MG63 (cell line): ENCODE measurements at regions not wholly inside any gene's neighbourhood (a gene's known extent, or its start where the extent isn't known, plus 50 kb on each side); places are given as distances from the start of the nearest gene placed in this dataset.
"Not testable (repeated sequence)": the region's sequence is repeated elsewhere in the genome, so short reads cannot be mapped to it uniquely, and the experiment has no call there.

Source experiments
- DNase-seq: peaks from one replicate; pipeline ENCODE4 v3.0.0-alpha.2; 2020
- H3K27me3 ChIP-seq: fragments of 250-450 bp; sonication (Bioruptor Pico); 2 replicates; pipeline ENCODE4 v1.5.1; 2020; ENCODE audit warnings: mild to moderate bottlenecking, moderate library complexity
- H3K36me3 ChIP-seq: fragments of 250-450 bp; sonication (Bioruptor Pico); 2 replicates; pipeline ENCODE4 v1.5.1; 2020; ENCODE audit warnings: mild to moderate bottlenecking, moderate library complexity
- H3K4me3 ChIP-seq: fragments of 250-450 bp; sonication (Bioruptor Pico); 2 replicates; pipeline ENCODE4 v1.5.1; 2020; ENCODE audit warnings: mild to moderate bottlenecking, moderate library complexity
- H3K9me3 ChIP-seq: fragments of 250-450 bp; sonication (Bioruptor Pico); 2 replicates; pipeline ENCODE4 v1.5.1; 2020; ENCODE audit warnings: mild to moderate bottlenecking, moderate library complexity

DNA sequence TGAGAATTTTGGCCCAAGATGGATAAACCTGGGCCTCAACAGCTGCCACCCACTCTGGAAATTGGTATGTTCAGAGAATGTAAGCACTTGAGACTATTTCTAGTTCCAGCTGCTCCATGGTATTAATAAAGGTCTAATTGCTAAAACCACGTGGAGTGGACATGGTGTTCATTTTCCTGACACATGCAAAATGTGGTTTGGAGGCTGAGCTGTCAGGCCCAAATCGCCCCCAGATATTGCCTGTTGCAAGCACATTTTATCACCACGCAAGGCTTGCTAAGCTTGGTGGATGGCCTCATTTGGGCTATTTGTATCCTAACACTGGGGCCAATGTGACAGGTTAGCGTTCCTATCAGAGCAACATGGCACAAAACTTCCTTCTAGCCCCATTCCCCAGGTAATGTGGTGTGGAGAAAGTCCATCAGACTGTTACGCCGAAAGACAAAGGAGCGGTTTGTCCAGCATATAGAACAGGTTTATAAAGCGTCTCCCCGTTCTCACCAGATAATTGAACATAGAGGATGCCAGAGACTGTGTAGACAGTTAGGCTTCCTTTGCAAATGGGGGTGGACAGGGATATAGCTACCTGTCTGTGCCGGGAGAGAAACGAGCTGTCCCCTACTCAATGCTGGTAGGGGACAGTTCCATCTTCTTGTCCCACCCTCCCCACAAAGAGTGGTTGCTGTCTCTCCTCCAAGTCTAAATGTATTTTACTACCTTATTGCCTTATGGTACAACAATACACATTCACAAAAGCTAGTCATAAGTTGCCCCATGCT lies 78.0 kb upstream of the ANKRD1 start:
- no peak for DNase-seq
- H3K36me3 ChIP-seq = no peaks in the 10 kb centered on the region
- no peak overlapping the region for H3K4me3 ChIP-seq
- no peaks in the 10 kb centered on the region; the same call in 1 of the 2 replicates for H3K27me3 ChIP-seq
- no peaks in the 10 kb centered on the region for H3K9me3 ChIP-seq

DNA sequence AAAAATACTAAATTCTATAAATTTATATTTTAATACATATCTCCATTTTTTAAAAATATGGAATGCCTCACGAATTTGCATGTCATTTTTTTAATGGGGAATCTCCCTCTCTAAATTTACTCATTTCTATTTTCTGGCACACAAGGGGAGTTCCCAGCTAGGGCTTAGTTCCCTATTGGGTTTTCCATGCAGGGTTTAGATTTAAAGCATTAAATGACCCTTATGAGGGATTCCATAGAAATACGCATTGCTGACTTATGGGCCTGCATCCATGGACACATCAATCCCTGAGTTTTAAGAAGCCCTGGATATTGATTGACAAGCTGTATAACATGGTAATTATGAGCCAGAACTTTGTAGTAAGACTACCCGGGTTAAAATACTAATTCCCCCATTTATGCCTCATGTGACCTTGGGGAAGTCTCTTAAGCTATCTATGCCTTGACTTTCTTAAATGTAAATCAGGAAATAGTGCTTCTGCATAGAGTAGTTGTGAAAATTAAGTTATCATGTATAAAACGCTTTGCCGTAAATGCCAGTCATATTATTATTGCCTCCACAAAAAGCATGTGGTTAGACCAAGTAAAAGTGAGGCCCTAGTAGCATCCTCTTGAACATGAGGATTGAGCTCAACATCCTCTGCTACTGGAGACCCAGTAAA lies 78.8 kb upstream of the ANKRD1 start:
- Histone ChIP-seq H3K36me3 (no peaks in the 10 kb centered on the region), H3K9me3 (no peaks in the 10 kb centered on the region), H3K27me3 (no peaks in the 10 kb centered on the region), H3K4me3 (no peak overlapping the region)
- no peak for DNase-seq

DNA sequence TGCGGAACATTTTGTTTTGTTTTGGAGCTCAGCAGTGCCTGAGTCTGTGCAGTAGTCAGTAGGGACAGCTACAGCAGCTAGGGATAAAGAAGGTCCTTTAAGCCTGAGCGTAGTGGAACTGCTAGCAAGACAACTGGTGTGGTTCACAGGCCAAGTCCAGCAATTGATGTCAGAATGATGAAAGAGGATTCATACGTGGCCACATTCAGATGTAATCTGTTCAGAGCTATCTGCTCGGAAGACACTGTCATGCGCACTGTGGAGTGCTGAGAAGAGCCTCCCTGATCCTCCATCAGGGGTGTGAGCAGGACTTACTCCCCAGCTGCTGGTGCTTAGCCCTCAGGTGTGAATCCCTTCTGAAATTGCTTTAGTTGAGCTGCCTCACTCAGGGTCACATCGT lies 79.6 kb upstream of the ANKRD1 start:
- no peaks in the 10 kb centered on the region for H3K27me3 ChIP-seq
- no peaks in the 10 kb centered on the region for H3K36me3 ChIP-seq
- DNase-seq = no peak
- no peaks in the 10 kb centered on the region for H3K9me3 ChIP-seq
- no peak overlapping the region for H3K4me3 ChIP-seq

- Histone ChIP-seq H3K36me3 (no peaks in the 10 kb centered on the region), H3K4me3 (no peak overlapping the region), H3K9me3 (no peaks in the 10 kb centered on the region), H3K27me3 (no peaks in the 10 kb centered on the region)
- DNase-seq = no peak
These were observed 80.1 kb upstream of the ANKRD1 start for GRCh38 chr10:91000985-91001384.

GRCh38 chr10:91002656-91003055 lies 81.8 kb upstream of the ANKRD1 start:
- H3K9me3 ChIP-seq = no peaks in the 10 kb centered on the region
- DNase-seq = no peak

DNA sequence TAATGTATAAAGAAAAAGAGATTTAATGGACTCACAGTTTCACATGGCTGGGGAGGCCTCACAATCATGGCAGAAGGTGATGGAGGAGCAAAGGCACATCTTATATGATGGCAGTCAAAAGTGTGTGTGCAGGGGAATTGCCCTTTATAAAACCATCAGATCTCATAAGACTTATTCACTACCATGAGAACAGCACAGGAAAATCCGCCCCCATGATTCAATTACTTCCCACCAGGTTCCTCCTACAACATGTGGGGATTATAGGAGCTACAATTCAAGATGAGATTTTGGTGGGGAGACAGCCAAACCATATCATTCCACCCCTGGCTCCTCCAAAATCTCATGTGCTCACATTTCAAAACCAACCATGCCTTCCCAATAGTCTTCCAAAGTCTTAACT lies 82.5 kb upstream of the ANKRD1 start:
- not testable (repeated sequence) for H3K36me3 ChIP-seq, H3K27me3 ChIP-seq, DNase-seq, H3K4me3 ChIP-seq, H3K9me3 ChIP-seq

More at GRCh38 chr10:91002656-91003055, 81.8 kb upstream of the ANKRD1 start:
- no peak overlapping the region for H3K4me3 ChIP-seq
- H3K27me3 ChIP-seq = no peaks in the 10 kb centered on the region
- no peaks in the 10 kb centered on the region for H3K36me3 ChIP-seq

GRCh38 chr10:91005276-91005675 lies 84.4 kb upstream of the ANKRD1 start:
- H3K36me3 ChIP-seq, DNase-seq, H3K4me3 ChIP-seq, H3K9me3 ChIP-seq, H3K27me3 ChIP-seq: not testable (repeated sequence)

- H3K9me3 ChIP-seq = no peaks in the 10 kb centered on the region
- no peaks in the 10 kb centered on the region for H3K27me3 ChIP-seq
- no peak overlapping the region for H3K4me3 ChIP-seq
- DNase-seq = peak; percentile 12
- no peaks in the 10 kb centered on the region for H3K36me3 ChIP-seq
These were observed 85.3 kb upstream of the ANKRD1 start for GRCh38 chr10:91006001-91006751.

- no peaks in the 10 kb centered on the region for H3K36me3 ChIP-seq
- H3K27me3 ChIP-seq = no peaks in the 10 kb centered on the region
- DNase-seq = no peak
- no peaks in the 10 kb centered on the region for H3K9me3 ChIP-seq
- no peak overlapping the region for H3K4me3 ChIP-seq
These were observed 86.0 kb upstream of the ANKRD1 start for GRCh38 chr10:91006752-91007346.

- DNase-seq = no peak
- Histone ChIP-seq H3K36me3 (no peaks in the 10 kb centered on the region), H3K4me3 (no peak overlapping the region), H3K27me3 (no peaks in the 10 kb centered on the region), H3K9me3 (no peaks in the 10 kb centered on the region)
These were observed 86.8 kb upstream of the ANKRD1 start for GRCh38 chr10:91007655-91008054.

DNA sequence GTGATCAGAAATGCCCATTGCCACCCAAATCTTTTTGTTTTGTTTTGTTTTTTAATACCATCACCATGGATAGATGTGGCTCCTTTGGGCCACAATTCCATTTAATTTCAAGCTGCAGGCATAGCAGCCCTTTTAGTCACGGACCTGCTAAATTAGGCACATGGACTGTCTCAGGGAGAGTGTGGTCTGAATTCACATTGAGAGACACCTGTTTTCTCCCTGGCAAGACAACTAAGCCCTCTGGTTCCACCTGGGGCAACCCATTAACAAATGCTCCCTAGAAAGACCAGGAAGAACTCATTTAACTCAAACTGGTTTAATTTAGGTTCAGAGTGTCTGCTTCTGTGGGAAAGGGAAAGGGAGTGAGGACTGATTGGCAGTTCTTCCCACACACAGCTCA lies 88.2 kb upstream of the ANKRD1 start:
- Histone ChIP-seq H3K36me3 (no peaks in the 10 kb centered on the region), H3K27me3 (0 out of 2 replicates have a peak, but pooled peaks cover 4% of the 10 kb centered on the region), H3K9me3 (no peaks in the 10 kb centered on the region), H3K4me3 (no peak overlapping the region)
- no peak for DNase-seq

DNA sequence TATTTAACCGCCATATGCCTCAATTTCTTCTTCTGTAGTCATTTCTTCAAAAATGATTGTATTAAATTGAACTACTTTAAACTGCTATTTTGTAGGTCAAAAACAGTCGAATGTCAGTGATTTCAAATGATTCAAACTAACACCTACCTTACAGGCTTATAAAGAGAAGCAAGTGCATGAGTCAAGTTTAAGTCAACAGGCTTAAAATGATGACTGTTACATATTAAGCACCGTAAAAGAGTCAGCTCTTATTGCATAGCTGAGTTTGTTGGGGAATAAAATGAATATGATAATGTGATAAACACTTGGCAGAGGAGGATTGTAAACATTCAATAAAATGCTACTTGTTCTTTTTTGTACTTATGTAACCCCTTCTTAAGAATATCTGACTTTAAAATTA lies 90.1 kb upstream of the ANKRD1 start:
- no peaks in the 10 kb centered on the region for H3K9me3 ChIP-seq
- H3K4me3 ChIP-seq = no peak overlapping the region
- H3K36me3 ChIP-seq = no peaks in the 10 kb centered on the region
- H3K27me3 ChIP-seq = 0 out of 2 replicates have a peak, but pooled peaks cover 4% of the 10 kb centered on the region
- no peak for DNase-seq

DNA sequence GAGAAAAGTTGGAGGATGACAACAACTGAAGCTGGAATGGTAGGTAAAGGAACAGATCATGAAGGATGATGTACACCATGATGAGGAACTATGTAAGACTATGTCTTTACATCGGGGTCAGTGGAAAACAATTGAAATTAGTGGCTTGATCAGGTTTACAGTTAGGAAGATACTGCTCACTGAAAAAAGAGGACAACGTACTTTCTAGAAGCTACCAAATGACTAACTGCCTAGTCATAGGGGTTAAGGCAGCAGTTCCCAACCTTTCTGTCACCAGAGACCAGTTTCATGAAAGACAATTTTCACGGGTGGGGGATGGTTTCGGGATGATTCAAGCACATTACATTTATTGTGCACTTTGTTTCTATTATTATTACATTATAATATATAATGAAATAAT lies 91.6 kb upstream of the ANKRD1 start:
- Histone ChIP-seq H3K9me3 (no peaks in the 10 kb centered on the region), H3K36me3 (no peaks in the 10 kb centered on the region), H3K27me3 (0 out of 2 replicates have a peak, but pooled peaks cover 4% of the 10 kb centered on the region), H3K4me3 (no peak overlapping the region)
- DNase-seq = no peak

GRCh38 chr10:91013985-91014384 lies 93.1 kb upstream of the ANKRD1 start:
- Histone ChIP-seq H3K4me3 (no peak overlapping the region), H3K9me3 (no peaks in the 10 kb centered on the region), H3K36me3 (no peaks in the 10 kb centered on the region), H3K27me3 (0 out of 2 replicates have a peak, but pooled peaks cover 4% of the 10 kb centered on the region)
- DNase-seq = no peak

DNA sequence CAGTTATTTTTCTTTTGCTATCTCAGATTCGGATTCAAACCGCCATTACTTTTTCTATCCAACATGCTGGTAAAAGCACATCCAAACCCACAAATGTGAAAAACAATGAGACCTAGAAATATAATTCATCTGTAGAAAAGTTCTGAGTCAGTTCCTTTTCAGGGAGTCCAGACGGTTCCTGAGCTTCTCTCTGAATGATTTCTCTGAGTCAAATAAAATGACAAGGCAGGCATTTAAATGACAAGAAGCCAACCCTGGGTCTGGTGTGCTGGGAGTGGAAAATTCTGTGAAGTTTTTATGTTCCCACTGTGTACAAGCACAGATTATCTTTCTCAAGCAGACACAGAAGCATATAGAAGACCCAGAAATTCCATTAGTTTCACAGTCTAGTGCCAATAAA lies 96.3 kb upstream of the ANKRD1 start:
- 0 out of 2 replicates have a peak, but pooled peaks cover 4% of the 10 kb centered on the region for H3K27me3 ChIP-seq
- H3K4me3 ChIP-seq = no peak overlapping the region
- no peak for DNase-seq
- no peaks in the 10 kb centered on the region for H3K9me3 ChIP-seq
- no peaks in the 10 kb centered on the region for H3K36me3 ChIP-seq

DNA sequence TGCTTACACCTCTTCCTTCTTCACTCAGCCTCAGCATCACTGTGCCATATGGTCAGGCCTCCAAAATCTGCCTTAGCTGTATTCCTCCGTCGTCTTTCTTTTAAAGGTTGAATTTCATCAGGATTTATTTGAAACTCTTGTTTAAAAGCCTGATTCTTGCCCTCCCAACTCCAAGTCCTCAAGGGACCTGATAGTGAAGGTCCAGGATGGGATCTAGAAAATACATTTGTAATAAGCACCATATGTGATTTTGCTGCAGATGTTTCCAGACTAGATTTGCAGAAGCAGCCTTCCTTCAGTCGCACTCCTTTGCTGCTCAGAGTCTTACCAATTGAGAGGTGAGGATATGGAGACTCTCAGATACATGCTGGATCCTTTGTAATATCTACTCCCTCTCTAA lies 101.0 kb upstream of the ANKRD1 start:
- no peak for DNase-seq

GRCh38 chr10:91022390-91022789 lies 101.5 kb upstream of the ANKRD1 start:
- Histone ChIP-seq H3K4me3 (no peak overlapping the region), H3K36me3 (no peaks in the 10 kb centered on the region), H3K9me3 (no peaks in the 10 kb centered on the region), H3K27me3 (no peaks in the 10 kb centered on the region)
- no peak for DNase-seq

More for the DNA sequence above, 101.0 kb upstream of the ANKRD1 start:
- Histone ChIP-seq H3K9me3 (no peaks in the 10 kb centered on the region), H3K27me3 (no peaks in the 10 kb centered on the region), H3K4me3 (no peak overlapping the region), H3K36me3 (no peaks in the 10 kb centered on the region)
